Right lobe of liver (tissue), 4 donors: ENCODE measurements at regions not wholly inside any gene's neighbourhood (a gene's known extent, or its start where the extent isn't known, plus 50 kb on each side); places are given as distances from the start of the nearest gene placed in this dataset.

Source experiments
- POLR2A ChIP-seq: fragments of 450-650 bp; IDR thresholded peaks from one replicate; pipeline ENCODE4 v1.6.1; 2017; ENCODE audit warnings: antibody characterized with exemption, mild to moderate bottlenecking
- TF ChIP-seq, protein P1 (sequence below), 4 donors: fragments of 200-600 bp in 3 of 4; fragments of 450-650 bp in 1 of 4; IDR thresholded peaks; one replicate each; pipeline versions ENCODE4 v1.5.1 to v1.8.0; 2016 to 2022; ENCODE audit warnings: antibody characterized with exemption in 4 of 4, mild to moderate bottlenecking in 2 of 4
- donor health status: DM: no; HTN: no; CAD: no.
- donor health status: DM: no; HTN: no; CAD: no.
- donor health status: DM: no; HTN: yes; CAD: no.

DNA sequence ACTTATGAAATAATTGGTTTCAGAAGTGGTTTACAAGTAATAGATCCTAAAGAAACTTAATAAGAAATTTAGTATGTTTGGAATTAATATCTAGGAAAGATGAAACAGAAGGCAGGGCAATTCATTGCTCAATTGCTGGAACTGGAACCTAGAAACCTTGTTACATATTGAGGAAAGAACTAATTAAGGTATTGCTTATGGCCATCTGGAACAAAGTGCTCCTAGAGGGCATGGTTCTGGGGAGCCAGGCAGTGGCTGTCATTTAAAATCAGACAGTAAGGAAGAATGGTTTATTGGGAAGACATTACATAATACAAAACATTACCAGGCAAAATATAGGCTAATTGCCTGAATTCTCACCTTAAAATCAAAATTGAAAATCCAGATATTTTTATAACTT is 224.1 kb downstream of the SLITRK6 start:
- TF ChIP-seq, protein P1, sequence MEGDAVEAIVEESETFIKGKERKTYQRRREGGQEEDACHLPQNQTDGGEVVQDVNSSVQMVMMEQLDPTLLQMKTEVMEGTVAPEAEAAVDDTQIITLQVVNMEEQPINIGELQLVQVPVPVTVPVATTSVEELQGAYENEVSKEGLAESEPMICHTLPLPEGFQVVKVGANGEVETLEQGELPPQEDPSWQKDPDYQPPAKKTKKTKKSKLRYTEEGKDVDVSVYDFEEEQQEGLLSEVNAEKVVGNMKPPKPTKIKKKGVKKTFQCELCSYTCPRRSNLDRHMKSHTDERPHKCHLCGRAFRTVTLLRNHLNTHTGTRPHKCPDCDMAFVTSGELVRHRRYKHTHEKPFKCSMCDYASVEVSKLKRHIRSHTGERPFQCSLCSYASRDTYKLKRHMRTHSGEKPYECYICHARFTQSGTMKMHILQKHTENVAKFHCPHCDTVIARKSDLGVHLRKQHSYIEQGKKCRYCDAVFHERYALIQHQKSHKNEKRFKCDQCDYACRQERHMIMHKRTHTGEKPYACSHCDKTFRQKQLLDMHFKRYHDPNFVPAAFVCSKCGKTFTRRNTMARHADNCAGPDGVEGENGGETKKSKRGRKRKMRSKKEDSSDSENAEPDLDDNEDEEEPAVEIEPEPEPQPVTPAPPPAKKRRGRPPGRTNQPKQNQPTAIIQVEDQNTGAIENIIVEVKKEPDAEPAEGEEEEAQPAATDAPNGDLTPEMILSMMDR (IDR thresholded peaks at IDR 0.05) = no peak
- TF ChIP-seq POLR2A = no peak
